Lung (tissue), 11 donors: ENCODE measurements at regions not wholly inside any gene's neighbourhood (a gene's known extent, or its start where the extent isn't known, plus 50 kb on each side); places are given as distances from the start of the nearest gene placed in this dataset.

ENCODE experiments used
- ATAC-seq: fragments of 200-7000 bp; cut with Tn5 transposase; one replicate; pipeline ENCODE4 v1.9.1; 2020; ENCODE audit warnings: moderate number of reproducible peaks; ENCODE audit not compliant: insufficient read depth, low FRiP score
- DNase-seq, 3 donors: peaks; one replicate each; pipeline ENCODE4 v3.0.0-alpha.2; 2013 to 2017
- H3K27ac ChIP-seq, 2 donors: one replicate each; pipeline ENCODE4 v1.5.1; 2013; ENCODE audit warnings: mild to moderate bottlenecking in 2 of 2, moderate library complexity in 2 of 2, control low read depth in 1 of 2, inconsistent platforms in 1 of 2, low read depth in 1 of 2, low read length in 1 of 2
- H3K27me3 ChIP-seq, 3 donors: one replicate each; pipeline ENCODE4 v1.5.1; 2013; ENCODE audit warnings: low read length in 2 of 3; ENCODE audit not compliant: control insufficient read depth in 3 of 3, insufficient read depth in 3 of 3
- H3K36me3 ChIP-seq, 4 donors: one replicate each; pipeline ENCODE4 v1.5.1; 2013; ENCODE audit warnings: low read length in 4 of 4, mild to moderate bottlenecking in 1 of 4, moderate library complexity in 1 of 4; ENCODE audit not compliant: control insufficient read depth in 4 of 4, insufficient read depth in 4 of 4
- H3K4me1 ChIP-seq, 5 donors: one replicate each; pipeline ENCODE4 v1.5.1; 2013; ENCODE audit warnings: low read length in 5 of 5, mild to moderate bottlenecking in 2 of 5, moderate library complexity in 1 of 5; ENCODE audit not compliant: control insufficient read depth in 5 of 5, insufficient read depth in 5 of 5
- H3K4me3 ChIP-seq: one replicate; pipeline ENCODE4 v1.5.1; 2013; ENCODE audit warnings: mild to moderate bottlenecking, control low read depth, moderate library complexity
- H3K9ac ChIP-seq, 2 donors: one replicate each; pipeline ENCODE4 v1.5.1; 2013; ENCODE audit warnings: low read length in 2 of 2, control low read depth in 1 of 2; ENCODE audit not compliant: insufficient read depth in 1 of 2
- H3K9me3 ChIP-seq, 4 donors: one replicate each; pipeline ENCODE4 v1.5.1; 2013; ENCODE audit warnings: low read length in 3 of 4, mild to moderate bottlenecking in 1 of 4, moderate library complexity in 1 of 4; ENCODE audit not compliant: control insufficient read depth in 4 of 4, insufficient read depth in 3 of 4
- whole genome bisulfite sequencing, 2 donors: extraction: QIAGEN DNeasy Blood & Tissue Kit; methylation state at CpG; one replicate each; pipeline ENCODE4 v1.1.7; 2013; 5-methylcytosine and 5-hydroxymethylcytosine counted together
- TF ChIP-seq, protein P1 (sequence below): IDR thresholded peaks from 2 replicates; pipeline ENCODE4 v1.5.1; 2012; ENCODE audit warnings: mild to moderate bottlenecking; ENCODE audit errors: control extremely low read depth, extremely low read depth
- donor health status: control.
- donor health status: control.
- donor health status: Bipolar disorder and iron deficiency.
- donor health status: healthy.
- donor health status: DM: yes; HTN: yes; CAD: no.

DNA sequence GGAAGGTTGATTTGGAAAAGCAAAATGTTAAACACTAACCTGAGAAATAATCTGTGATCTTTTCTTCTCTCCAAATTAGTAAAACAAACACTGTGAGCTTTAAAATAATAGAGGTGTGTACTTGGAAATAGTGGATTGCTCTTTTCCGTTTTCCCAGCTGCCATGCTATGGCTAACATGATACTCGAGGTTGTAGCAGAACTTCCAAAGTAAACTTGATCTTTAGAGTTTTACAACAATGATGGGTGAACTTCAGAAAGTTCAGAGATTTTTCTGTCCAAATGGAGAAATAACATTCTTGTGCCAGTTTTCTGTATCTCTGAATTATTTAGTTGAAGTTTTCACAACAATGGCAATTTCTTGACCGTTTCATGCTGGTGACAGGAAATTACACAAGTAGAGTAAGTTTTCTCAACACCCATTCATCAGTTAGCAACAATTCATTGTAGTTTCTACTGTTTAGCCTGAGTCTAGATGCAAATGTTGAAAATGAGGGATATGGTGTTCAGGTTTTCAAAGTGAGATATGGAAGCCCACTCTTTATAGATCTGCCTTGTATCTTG, 135.3 kb upstream of the CTAGE1 start:
- Histone ChIP-seq H3K4me3 (no peak overlapping the region), H3K9ac (no peak overlapping the region), H3K27me3 (no peaks in the 10 kb centered on the region), H3K4me1 (peaks cover 2 to 26% (median 12%) of the 10 kb centered on the region in 5 donors), H3K9me3 (no peaks in the 10 kb centered on the region), H3K27ac (no peak overlapping the region), H3K36me3 (no peaks in the 10 kb centered on the region)
- no peak for ATAC-seq
- DNase-seq, result no peak
- 68 to 74% methylated on average over 3 of the region's 3 CpGs for WGBS, 2 donors
- TF ChIP-seq, protein P1, sequence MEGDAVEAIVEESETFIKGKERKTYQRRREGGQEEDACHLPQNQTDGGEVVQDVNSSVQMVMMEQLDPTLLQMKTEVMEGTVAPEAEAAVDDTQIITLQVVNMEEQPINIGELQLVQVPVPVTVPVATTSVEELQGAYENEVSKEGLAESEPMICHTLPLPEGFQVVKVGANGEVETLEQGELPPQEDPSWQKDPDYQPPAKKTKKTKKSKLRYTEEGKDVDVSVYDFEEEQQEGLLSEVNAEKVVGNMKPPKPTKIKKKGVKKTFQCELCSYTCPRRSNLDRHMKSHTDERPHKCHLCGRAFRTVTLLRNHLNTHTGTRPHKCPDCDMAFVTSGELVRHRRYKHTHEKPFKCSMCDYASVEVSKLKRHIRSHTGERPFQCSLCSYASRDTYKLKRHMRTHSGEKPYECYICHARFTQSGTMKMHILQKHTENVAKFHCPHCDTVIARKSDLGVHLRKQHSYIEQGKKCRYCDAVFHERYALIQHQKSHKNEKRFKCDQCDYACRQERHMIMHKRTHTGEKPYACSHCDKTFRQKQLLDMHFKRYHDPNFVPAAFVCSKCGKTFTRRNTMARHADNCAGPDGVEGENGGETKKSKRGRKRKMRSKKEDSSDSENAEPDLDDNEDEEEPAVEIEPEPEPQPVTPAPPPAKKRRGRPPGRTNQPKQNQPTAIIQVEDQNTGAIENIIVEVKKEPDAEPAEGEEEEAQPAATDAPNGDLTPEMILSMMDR, result no peak

DNA sequence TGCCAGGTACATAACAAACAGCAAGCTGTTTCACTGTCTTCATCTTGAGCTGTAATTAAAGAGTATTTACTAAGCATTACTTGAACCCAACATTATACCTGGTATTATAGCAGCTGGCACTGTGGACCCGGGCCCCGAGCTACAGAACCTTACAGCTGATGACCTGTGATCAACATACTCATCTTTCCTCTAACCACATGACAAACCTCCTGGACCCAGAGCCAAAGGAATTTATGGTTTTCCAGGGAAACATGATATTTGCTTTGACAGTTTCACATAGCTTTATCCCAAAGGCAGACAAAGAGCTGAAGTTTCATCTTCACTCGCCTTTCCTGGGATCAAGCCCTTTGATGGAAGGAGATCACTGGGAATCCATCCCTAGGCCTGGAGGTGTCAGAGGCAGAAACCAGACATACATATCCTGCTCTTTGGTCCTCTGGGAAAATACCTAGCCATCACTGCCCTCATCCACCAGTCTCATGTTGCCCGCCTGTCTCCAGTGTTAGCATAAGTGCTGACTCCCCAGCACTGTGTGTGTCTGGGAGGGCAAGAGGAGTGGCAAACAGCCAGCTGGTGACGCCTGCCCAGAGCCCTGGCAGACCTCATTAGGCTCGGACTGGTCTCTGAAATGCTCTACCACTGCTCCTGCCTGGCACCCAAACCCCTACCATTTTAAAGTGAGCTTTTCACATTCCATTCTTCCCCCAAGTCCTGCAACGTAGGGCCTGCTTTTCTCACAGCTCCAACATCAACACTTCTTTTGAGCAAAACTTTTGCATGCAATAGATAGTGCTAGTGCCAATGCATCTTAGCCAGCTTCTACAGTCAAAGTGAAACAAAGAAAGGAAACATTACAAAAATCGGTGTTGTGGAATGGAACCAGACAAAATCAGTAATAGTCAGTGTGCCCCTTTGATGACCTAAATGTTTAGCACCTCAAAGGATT, 138.8 kb upstream of the CTAGE1 start:
- H3K4me1 ChIP-seq, result peaks cover 2 to 35% (median 6%) of the 10 kb centered on the region in 5 donors
- DNase-seq, result peak; percentile 23 to 56 (median 53)
- H3K27me3 ChIP-seq, result no peaks in the 10 kb centered on the region
- peak overlapping the region in 1 of 2 donors; percentile 66 for H3K27ac ChIP-seq
- H3K36me3 ChIP-seq, result no peaks in the 10 kb centered on the region
- ATAC-seq, result no peak
- no peak overlapping the region for H3K4me3 ChIP-seq
- 64 to 75% methylated on average over 8 of the region's 8 CpGs for WGBS, 2 donors
- H3K9me3 ChIP-seq, result no peaks in the 10 kb centered on the region
- TF ChIP-seq, protein P1, result no peak
- H3K9ac ChIP-seq, result no peak overlapping the region

DNA sequence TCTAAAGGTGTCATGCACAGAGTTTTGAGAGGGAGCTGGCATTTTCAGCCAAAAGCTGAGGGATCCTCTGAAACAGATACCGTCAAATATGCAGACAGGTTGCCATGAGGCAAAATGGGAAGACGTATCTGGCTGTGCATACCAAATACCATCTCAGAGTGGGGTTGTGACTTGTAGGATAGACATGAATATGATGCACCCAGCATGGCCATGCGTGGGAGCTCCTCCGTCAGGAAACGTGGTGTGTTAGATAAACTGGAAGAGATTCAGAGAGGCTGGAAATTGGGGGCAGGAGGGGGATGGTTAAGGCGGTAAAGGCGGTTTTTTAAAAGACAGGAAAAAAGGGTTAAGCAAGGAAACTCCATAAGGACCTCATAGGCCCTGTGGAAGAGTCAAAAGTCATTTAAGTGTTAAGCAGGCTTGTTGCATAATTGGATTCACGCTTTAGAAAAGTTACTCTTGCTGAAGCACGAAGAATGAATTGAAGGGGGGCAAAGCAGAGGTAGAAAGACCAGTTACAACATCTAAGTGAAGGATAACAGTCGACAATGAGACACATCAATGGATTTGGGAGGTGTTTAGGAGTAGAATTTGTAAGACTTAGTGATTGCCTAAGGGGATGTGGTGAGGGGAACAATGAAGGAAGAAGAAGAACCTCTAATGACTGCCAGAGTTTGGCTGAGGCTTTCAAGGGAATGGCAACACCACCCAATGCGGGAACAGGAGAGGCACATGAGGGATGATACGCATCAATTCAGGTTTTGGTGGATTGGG, 139.6 kb upstream of the CTAGE1 start:
- no peak for ATAC-seq
- H3K27ac ChIP-seq, result peak overlapping the region in 1 of 2 donors; percentile 66

More for the DNA sequence above, 139.6 kb upstream of the CTAGE1 start:
- Histone ChIP-seq H3K9ac (no peak overlapping the region), H3K4me1 (peaks cover 2 to 38% (median 3%) of the 10 kb centered on the region in 5 donors), H3K36me3 (no peaks in the 10 kb centered on the region), H3K27me3 (no peaks in the 10 kb centered on the region), H3K9me3 (no peaks in the 10 kb centered on the region), H3K4me3 (no peak overlapping the region)
- 76 to 81% methylated on average over 12 of the region's 12 CpGs for WGBS, 2 donors
- TF ChIP-seq, protein P1, result no peak
- DNase-seq, result no peak
